GM12873 (cell line): ENCODE measurements at regions not wholly inside any gene's neighbourhood (a gene's known extent, or its start where the extent isn't known, plus 50 kb on each side); places are given as distances from the start of the nearest gene placed in this dataset.

Experiments used
- TF ChIP-seq, protein P1 (sequence below): IDR thresholded peaks from 2 replicates; pipeline ENCODE4 v1.5.1; 2012; ENCODE audit warnings: low read depth, mild to moderate bottlenecking, moderate library complexity, low read length, control low read depth; ENCODE audit not compliant: insufficient read depth; ENCODE audit errors: missing control alignments

DNA sequence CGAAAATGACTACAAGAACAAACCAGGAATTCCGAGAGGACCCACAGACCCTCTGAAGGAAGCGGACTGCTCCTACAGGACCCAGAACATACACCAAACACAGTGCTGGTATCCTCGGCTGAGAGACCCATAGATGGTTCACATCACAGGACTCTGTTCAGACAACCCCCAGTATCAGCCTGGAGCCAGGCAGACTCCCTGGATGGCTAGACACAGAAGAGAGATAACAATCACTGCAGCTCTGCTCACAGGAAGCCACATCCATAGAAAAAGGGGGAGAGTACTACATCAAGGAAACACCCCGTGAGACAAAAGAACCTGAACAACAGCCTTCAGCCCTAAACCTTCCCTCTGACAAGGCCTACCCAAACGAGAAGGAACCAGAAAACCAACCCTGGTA is 434.0 kb upstream of the NR5A2 start:
- TF ChIP-seq, protein P1, sequence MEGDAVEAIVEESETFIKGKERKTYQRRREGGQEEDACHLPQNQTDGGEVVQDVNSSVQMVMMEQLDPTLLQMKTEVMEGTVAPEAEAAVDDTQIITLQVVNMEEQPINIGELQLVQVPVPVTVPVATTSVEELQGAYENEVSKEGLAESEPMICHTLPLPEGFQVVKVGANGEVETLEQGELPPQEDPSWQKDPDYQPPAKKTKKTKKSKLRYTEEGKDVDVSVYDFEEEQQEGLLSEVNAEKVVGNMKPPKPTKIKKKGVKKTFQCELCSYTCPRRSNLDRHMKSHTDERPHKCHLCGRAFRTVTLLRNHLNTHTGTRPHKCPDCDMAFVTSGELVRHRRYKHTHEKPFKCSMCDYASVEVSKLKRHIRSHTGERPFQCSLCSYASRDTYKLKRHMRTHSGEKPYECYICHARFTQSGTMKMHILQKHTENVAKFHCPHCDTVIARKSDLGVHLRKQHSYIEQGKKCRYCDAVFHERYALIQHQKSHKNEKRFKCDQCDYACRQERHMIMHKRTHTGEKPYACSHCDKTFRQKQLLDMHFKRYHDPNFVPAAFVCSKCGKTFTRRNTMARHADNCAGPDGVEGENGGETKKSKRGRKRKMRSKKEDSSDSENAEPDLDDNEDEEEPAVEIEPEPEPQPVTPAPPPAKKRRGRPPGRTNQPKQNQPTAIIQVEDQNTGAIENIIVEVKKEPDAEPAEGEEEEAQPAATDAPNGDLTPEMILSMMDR = no peak

DNA sequence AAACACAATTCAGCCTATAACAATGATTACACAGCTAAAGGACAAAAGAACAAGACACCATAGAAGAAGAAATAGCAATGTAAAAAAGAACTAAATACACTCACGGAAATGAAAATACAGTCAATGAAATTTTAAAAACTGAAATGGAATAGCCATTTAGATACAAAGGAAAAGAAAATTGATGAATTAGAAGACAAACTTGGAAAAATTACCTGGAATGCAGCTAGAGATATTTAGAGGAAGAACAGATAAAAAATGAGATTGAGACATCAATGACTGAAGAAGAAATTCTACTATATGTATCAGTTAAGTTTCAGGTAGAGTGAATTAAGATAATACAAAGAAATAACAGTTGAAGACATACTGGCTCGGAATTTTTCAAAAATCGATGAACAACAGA is 430.4 kb upstream of the NR5A2 start:
- TF ChIP-seq, protein P1 = no peak

DNA sequence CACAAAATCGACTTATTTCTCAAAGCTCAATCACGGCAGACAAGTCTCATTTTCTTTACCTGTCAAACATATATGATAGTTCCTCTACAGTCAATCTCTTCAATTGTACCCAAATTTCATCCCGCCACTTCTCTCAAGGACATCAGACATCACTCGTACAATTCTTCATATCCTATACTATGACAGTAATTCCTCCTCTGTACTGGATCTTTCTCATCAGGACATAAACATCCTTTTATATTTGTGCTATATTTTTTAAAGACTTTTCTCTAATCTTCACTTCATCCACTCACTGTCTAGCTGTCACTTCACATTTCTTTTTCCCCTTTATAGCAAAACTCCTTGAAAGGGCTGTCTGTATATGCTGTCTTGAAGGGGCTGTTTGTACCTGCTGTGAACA is 419.1 kb upstream of the NR5A2 start:
- TF ChIP-seq, protein P1 = no peak

DNA sequence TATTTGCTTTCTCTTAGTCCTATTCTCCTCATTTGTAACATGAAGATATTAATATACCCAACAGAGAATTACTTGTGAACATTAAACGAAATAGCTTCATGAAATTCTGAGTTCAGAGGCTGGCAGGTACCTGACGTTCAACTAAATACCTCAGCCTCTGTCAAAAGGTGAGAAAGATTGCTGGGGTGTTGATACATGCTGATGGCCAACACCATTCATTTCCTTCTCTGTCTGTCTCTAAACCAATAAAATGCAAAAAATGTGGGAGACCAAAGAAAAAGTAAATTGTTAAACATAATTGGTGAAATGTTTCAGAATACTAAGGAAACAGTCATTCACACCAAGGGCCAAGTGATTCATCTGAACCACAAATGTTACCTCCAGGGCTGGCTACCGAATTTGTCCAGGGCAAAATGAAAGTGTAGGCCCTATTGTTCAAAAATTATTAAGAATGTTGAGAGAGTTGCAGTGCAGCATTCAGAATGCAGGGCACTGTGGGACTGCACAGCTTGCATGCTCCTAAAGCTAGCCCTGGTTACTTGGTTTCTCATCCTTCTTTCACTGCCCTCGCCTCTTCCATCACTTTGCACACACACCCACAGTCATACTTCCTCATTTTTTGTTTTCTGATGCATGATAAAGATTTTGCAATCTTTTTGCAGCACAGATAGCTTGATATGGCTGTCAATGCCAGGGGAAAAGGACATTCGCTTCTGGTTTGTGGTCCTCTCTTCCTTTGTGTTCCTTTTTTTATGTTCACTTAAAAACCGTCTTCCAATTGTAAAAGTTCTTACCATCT is 414.3 kb upstream of the NR5A2 start:
- TF ChIP-seq, protein P1 = no peak

DNA sequence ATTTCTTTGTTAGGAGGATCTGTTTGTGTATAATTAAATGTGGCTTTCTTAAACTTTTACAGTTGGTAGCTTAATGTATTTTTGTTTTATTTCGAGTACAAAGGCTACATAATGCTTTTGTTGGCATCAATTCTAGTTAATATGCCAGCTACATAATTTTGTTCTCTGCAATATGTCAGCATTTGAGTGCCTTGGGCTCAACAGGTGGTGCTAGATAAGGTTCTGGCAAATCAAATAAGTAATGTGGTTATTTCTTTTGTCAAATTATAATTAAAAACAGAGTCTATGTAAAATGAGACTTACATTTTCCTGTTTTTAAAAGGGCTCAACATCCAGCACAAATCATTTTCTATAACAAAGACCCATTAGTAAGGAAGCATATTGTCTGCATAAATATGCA is 410.6 kb upstream of the NR5A2 start:
- TF ChIP-seq, protein P1 = no peak

DNA sequence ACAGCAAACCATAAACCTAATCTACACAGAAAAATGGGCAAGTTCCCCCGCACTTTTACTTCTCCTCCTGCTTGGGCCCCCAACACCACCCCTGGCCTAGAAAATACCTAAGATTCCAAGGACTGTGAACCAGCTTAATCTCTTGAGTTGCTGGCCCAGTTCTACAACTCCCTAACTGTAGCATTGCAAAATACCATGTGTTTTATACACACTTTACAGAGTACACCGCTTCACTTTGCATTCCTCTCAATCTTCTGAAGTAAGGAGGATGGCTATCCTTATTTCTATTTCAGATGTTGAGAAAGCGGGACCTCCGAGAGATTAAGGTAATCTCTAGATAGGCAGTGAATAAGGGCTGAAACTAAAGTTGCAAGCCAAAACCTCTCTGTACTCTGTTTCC is 408.3 kb upstream of the NR5A2 start:
- TF ChIP-seq, protein P1 = no peak

DNA sequence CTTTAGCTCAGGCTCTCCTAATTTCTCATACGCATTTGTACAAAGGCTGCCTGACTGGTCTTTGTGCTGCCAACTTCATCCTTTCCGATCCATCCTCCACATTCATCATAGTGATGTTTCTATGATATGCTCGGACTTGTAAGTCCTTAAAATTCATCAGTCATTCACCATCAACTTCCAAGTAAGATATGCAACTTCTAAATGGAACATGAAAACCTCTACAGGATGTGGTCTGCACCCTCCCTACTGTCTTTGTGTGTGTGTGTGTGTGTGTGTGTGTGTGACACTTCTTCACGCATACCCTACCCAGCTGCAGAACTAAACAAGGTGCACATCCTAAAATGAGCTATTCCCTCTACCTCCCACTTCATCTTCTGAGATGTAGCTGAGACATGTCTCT is 397.9 kb upstream of the NR5A2 start:
- TF ChIP-seq, protein P1 = no peak
